ENCODE measurements at regions not wholly inside any gene's neighbourhood (a gene's known extent, or its start where the extent isn't known, plus 50 kb on each side); places are given as distances from the start of the nearest gene placed in this dataset.

GRCh38 chr2:175872721-175873120, 129.3 kb downstream of the LNPK start:
- Mint-ChIP-seq H3K36me3 (no peaks in the 10 kb centered on the region), H3K4me1 (no peaks in the 10 kb centered on the region), H3K4me3 (no peak overlapping the region), H3K9me3 (no peaks in the 10 kb centered on the region), H3K27me3 (peaks cover 29% of the 10 kb centered on the region), H3K27ac (no peak overlapping the region)
- DNase-seq: no peak

GRCh38 chr2:175872005-175872348, 130.1 kb downstream of the LNPK start:
- DNase-seq: no peak
- Mint-ChIP-seq H3K9me3 (no peaks in the 10 kb centered on the region), H3K36me3 (no peaks in the 10 kb centered on the region), H3K27ac (no peak overlapping the region), H3K4me3 (no peak overlapping the region), H3K27me3 (peaks cover 29% of the 10 kb centered on the region), H3K4me1 (no peaks in the 10 kb centered on the region)

GRCh38 chr2:175871331-175872004, 130.6 kb downstream of the LNPK start:
- no peaks in the 10 kb centered on the region for H3K9me3 Mint-ChIP-seq

GRCh38 chr2:175865716-175866115, 136.4 kb downstream of the LNPK start:
- Mint-ChIP-seq H3K36me3 (no peaks in the 10 kb centered on the region), H3K27me3 (peaks cover 15% of the 10 kb centered on the region), H3K4me1 (no peaks in the 10 kb centered on the region), H3K9me3 (no peaks in the 10 kb centered on the region), H3K4me3 (no peak overlapping the region), H3K27ac (no peak overlapping the region)
- DNase-seq: no peak

More at GRCh38 chr2:175871331-175872004, 130.6 kb downstream of the LNPK start:
- Mint-ChIP-seq H3K27ac (no peak overlapping the region), H3K4me1 (no peaks in the 10 kb centered on the region), H3K27me3 (peaks cover 24% of the 10 kb centered on the region), H3K36me3 (no peaks in the 10 kb centered on the region), H3K4me3 (no peak overlapping the region)
- no peak for DNase-seq

GRCh38 chr2:175864137-175864850, 137.8 kb downstream of the LNPK start:
- Mint-ChIP-seq H3K36me3 (no peaks in the 10 kb centered on the region), H3K4me1 (no peaks in the 10 kb centered on the region), H3K27me3 (peaks cover 27% of the 10 kb centered on the region), H3K9me3 (no peaks in the 10 kb centered on the region), H3K27ac (no peak overlapping the region), H3K4me3 (no peak overlapping the region)
- DNase-seq: no peak

GRCh38 chr2:175861958-175862357, 140.1 kb downstream of the LNPK start:
- DNase-seq: no peak
- Mint-ChIP-seq H3K27me3 (peaks cover 27% of the 10 kb centered on the region), H3K4me3 (no peak overlapping the region), H3K36me3 (no peaks in the 10 kb centered on the region), H3K4me1 (no peaks in the 10 kb centered on the region), H3K9me3 (peaks cover 1% of the 10 kb centered on the region), H3K27ac (no peak overlapping the region)

GRCh38 chr2:175855794-175856453, 146.1 kb downstream of the LNPK start:
- Mint-ChIP-seq H3K4me1 (no peaks in the 10 kb centered on the region), H3K9me3 (peaks cover 1% of the 10 kb centered on the region), H3K27ac (no peak overlapping the region), H3K36me3 (no peaks in the 10 kb centered on the region), H3K4me3 (no peak overlapping the region), H3K27me3 (peaks cover 23% of the 10 kb centered on the region)
- DNase-seq: no peak

- no peaks in the 10 kb centered on the region for H3K4me1 Mint-ChIP-seq
- H3K9me3 Mint-ChIP-seq: peaks cover 1% of the 10 kb centered on the region
- no peak overlapping the region for H3K4me3 Mint-ChIP-seq
- DNase-seq: no peak
- H3K36me3 Mint-ChIP-seq: no peaks in the 10 kb centered on the region
- no peak overlapping the region for H3K27ac Mint-ChIP-seq
- H3K27me3 Mint-ChIP-seq: peaks cover 26% of the 10 kb centered on the region
These were observed 146.8 kb downstream of the LNPK start for GRCh38 chr2:175855236-175855635.

GRCh38 chr2:175854665-175855064, 147.4 kb downstream of the LNPK start:
- peaks cover 24% of the 10 kb centered on the region for H3K27me3 Mint-ChIP-seq
- no peak overlapping the region for H3K4me3 Mint-ChIP-seq
- no peaks in the 10 kb centered on the region for H3K4me1 Mint-ChIP-seq
- peaks cover 1% of the 10 kb centered on the region for H3K9me3 Mint-ChIP-seq
- H3K27ac Mint-ChIP-seq: no peak overlapping the region
- no peak for DNase-seq
- H3K36me3 Mint-ChIP-seq: no peaks in the 10 kb centered on the region

- no peak for DNase-seq
- Mint-ChIP-seq H3K36me3 (no peaks in the 10 kb centered on the region), H3K4me1 (no peaks in the 10 kb centered on the region), H3K27ac (no peak overlapping the region), H3K9me3 (peaks cover 1% of the 10 kb centered on the region), H3K27me3 (peaks cover 25% of the 10 kb centered on the region), H3K4me3 (no peak overlapping the region)
These were observed 147.9 kb downstream of the LNPK start for GRCh38 chr2:175854129-175854528.

- H3K4me3 Mint-ChIP-seq: no peak overlapping the region
- no peak for DNase-seq
- H3K27ac Mint-ChIP-seq: no peak overlapping the region
- H3K9me3 Mint-ChIP-seq: peaks cover under 1% of the 10 kb centered on the region
- H3K27me3 Mint-ChIP-seq: peaks cover 28% of the 10 kb centered on the region
- H3K4me1 Mint-ChIP-seq: no peaks in the 10 kb centered on the region
- no peaks in the 10 kb centered on the region for H3K36me3 Mint-ChIP-seq
These were observed 148.5 kb downstream of the LNPK start for GRCh38 chr2:175853616-175853890.

GRCh38 chr2:175852879-175853615, 149.0 kb downstream of the LNPK start:
- Mint-ChIP-seq H3K36me3 (no peaks in the 10 kb centered on the region), H3K27me3 (peaks cover 28% of the 10 kb centered on the region), H3K4me1 (no peaks in the 10 kb centered on the region), H3K9me3 (no peaks in the 10 kb centered on the region), H3K4me3 (no peak overlapping the region), H3K27ac (no peak overlapping the region)
- no peak for DNase-seq

GRCh38 chr2:175847128-175847527, 154.9 kb downstream of the LNPK start:
- no peak for DNase-seq
- peaks cover 37% of the 10 kb centered on the region for H3K27me3 Mint-ChIP-seq
- no peaks in the 10 kb centered on the region for H3K4me1 Mint-ChIP-seq
- no peak overlapping the region for H3K4me3 Mint-ChIP-seq
- H3K9me3 Mint-ChIP-seq: no peaks in the 10 kb centered on the region
- H3K27ac Mint-ChIP-seq: no peak overlapping the region
- H3K36me3 Mint-ChIP-seq: no peaks in the 10 kb centered on the region

- no peak for DNase-seq
- Mint-ChIP-seq H3K36me3 (no peaks in the 10 kb centered on the region), H3K4me3 (no peak overlapping the region), H3K9me3 (no peaks in the 10 kb centered on the region), H3K4me1 (no peaks in the 10 kb centered on the region), H3K27me3 (peaks cover 34% of the 10 kb centered on the region), H3K27ac (no peak overlapping the region)
These were observed 157.9 kb downstream of the LNPK start for GRCh38 chr2:175844169-175844568.

GRCh38 chr2:175843625-175844024, 158.4 kb downstream of the LNPK start:
- H3K4me3 Mint-ChIP-seq: no peak overlapping the region
- H3K36me3 Mint-ChIP-seq: no peaks in the 10 kb centered on the region
- H3K27me3 Mint-ChIP-seq: peaks cover 37% of the 10 kb centered on the region
- H3K27ac Mint-ChIP-seq: no peak overlapping the region
- no peak for DNase-seq
- H3K9me3 Mint-ChIP-seq: no peaks in the 10 kb centered on the region
- H3K4me1 Mint-ChIP-seq: no peaks in the 10 kb centered on the region
